ENCODE measurements at regions not wholly inside any gene's neighbourhood (a gene's known extent, or its start where the extent isn't known, plus 50 kb on each side); places are given as distances from the start of the nearest gene placed in this dataset.

DNA sequence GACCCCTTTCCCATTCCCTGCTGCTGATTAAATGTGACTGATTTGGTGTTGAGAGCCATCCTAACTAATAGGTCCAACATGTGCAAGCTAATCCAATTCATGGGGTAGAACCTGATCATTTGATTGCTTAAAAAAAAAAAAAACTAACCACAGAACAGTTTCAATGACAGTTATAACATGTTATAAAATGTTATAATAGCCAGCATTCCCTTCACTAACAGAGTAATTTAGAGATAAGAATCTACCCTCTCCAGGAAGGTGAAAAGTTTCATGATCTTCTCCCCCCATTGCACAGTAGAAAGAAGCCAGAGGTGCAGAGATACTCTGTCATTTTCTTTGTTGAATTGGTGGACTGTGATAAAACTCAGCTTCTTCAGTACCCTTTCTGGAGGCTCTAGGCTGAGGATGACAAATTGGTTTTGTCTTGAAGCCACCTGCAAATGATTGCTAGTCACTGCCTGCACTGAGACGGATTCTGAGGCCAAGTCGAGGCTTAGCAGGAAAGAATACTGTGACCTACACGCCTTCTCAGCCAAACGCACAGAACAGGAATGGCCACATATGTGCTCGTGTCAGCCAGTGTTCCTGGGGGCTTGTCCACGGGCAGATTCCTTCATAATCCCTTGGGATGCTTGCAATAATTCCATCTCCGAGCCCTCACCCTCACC is 215.7 kb upstream of the IRF2BP2 start:
- TF ChIP-seq SPI1 (IDR thresholded peaks at IDR 0.05; ENCODE audit: low read depth, low read length): no peak
- no peak for TF ChIP-seq TAF1 (IDR thresholded peaks at IDR 0.05; ENCODE audit: low read depth, low read length)
- TF ChIP-seq POLR2A (IDR thresholded peaks at IDR 0.05; ENCODE audit: low read depth, low read length): no peak
- no peak for TF ChIP-seq POLR2AphosphoS5 (IDR thresholded peaks at IDR 0.05; ENCODE audit: low read depth, low read length)
- TF ChIP-seq PAX5 (IDR thresholded peaks at IDR 0.05; ENCODE audit: insufficient read depth, low read length, severe bottlenecking): no peak
- TF ChIP-seq POU2F2 (IDR thresholded peaks at IDR 0.05; ENCODE audit: low read depth, low read length): no peak
